ENCODE measurements at regions not wholly inside any gene's neighbourhood (a gene's known extent, or its start where the extent isn't known, plus 50 kb on each side); places are given as distances from the start of the nearest gene placed in this dataset.

DNA sequence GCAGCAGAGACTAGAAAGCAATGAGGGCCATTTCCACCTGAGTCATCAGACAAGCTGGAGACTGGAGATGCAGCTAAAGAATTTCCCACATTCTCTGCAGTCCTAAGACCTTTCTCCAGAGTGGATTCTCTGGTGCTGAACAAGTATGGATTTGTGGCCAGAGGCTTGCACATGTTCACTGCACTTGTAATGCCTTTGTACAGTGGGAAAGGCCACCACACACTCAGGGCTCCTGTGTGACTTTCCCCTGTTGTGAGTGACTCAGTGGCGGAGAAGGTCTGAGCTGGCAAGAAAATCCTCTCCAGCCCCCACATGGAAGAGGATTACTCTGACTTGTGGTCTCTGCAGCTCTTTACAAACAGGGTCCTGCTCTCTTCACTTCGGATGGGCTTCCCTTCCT lies 192.3 kb downstream of the C6orf118 start:
- Histone ChIP-seq H3K79me2 (ENCODE audit: control insufficient read depth, low read length) (no peaks in the 10 kb centered on the region), H3K27me3 (ENCODE audit: control insufficient read depth, low read length) (no peaks in the 10 kb centered on the region), H3K9me3 (ENCODE audit: control insufficient read depth, insufficient read depth, low read length) (no peaks in the 10 kb centered on the region), H3K4me3 (ENCODE audit: low read length) (no peak overlapping the region), H3K9me2 (replicated peaks; ENCODE audit: control insufficient read depth, low read length) (no peaks in the 10 kb centered on the region), H3K4me1 (ENCODE audit: control insufficient read depth, low read length) (no peaks in the 10 kb centered on the region), H4K20me1 (ENCODE audit: control insufficient read depth, insufficient read depth, low read depth, low read length) (no peaks in the 10 kb centered on the region), H3K4me2 (ENCODE audit: low read length) (no peak overlapping the region), H3F3A (ENCODE audit: control insufficient read depth, insufficient read depth) (no peaks in the 10 kb centered on the region), H3K36me3 (ENCODE audit: control insufficient read depth, low read length) (no peaks in the 10 kb centered on the region), H3K27ac (ENCODE audit: low read depth, low read length) (no peak overlapping the region)
- TF ChIP-seq EZH2phosphoT487 (IDR thresholded peaks at IDR 0.05; ENCODE audit: borderline replicate concordance, low read length), result no peak
- TF ChIP-seq CTCF (IDR thresholded peaks at IDR 0.05; ENCODE audit: low read depth, low read length, poor library complexity, severe bottlenecking), result no peak

DNA sequence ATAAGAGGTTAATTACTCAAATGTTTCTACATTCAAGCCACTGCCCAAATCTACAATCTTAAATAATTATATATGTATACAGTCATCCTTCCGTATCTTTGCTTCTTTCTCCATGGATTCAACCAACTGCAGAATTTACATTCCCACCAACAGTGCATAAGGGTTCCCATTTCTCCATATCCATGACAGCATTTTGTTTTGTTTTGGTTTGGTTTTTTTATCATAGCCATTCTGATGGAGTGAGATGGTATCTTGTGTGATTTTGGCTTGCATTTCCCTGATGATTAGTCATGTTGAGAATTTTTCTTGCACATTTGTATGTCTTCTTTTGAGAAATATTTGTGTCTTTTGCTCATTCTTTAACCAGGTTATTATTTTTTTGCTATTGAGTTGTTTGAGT lies 198.5 kb downstream of the C6orf118 start:
- Histone ChIP-seq H3K4me3 (ENCODE audit: low read length) (no peak overlapping the region), H3F3A (ENCODE audit: control insufficient read depth, insufficient read depth) (no peaks in the 10 kb centered on the region), H3K4me1 (ENCODE audit: control insufficient read depth, low read length) (no peaks in the 10 kb centered on the region), H3K79me2 (ENCODE audit: control insufficient read depth, low read length) (no peaks in the 10 kb centered on the region), H4K20me1 (ENCODE audit: control insufficient read depth, insufficient read depth, low read depth, low read length) (no peaks in the 10 kb centered on the region), H3K36me3 (ENCODE audit: control insufficient read depth, low read length) (no peaks in the 10 kb centered on the region), H3K9me2 (replicated peaks; ENCODE audit: control insufficient read depth, low read length) (no peaks in the 10 kb centered on the region), H3K9me3 (ENCODE audit: control insufficient read depth, insufficient read depth, low read length) (no peaks in the 10 kb centered on the region), H3K4me2 (ENCODE audit: low read length) (no peak overlapping the region), H3K27ac (ENCODE audit: low read depth, low read length) (no peak overlapping the region), H3K27me3 (ENCODE audit: control insufficient read depth, low read length) (no peaks in the 10 kb centered on the region)
- TF ChIP-seq EZH2phosphoT487 (IDR thresholded peaks at IDR 0.05; ENCODE audit: borderline replicate concordance, low read length) (no peak), CTCF (IDR thresholded peaks at IDR 0.05; ENCODE audit: low read depth, low read length, poor library complexity, severe bottlenecking) (no peak)

GRCh38 chr6:165109011-165109410 lies 200.4 kb downstream of the C6orf118 start:
- H4K20me1 ChIP-seq (ENCODE audit: control insufficient read depth, insufficient read depth, low read depth, low read length), result no peaks in the 10 kb centered on the region
- H3F3A ChIP-seq (ENCODE audit: control insufficient read depth, insufficient read depth), result no peaks in the 10 kb centered on the region
- no peaks in the 10 kb centered on the region for H3K36me3 ChIP-seq (ENCODE audit: control insufficient read depth, low read length)
- no peaks in the 10 kb centered on the region for H3K27me3 ChIP-seq (ENCODE audit: control insufficient read depth, low read length)
- no peak overlapping the region for H3K4me2 ChIP-seq (ENCODE audit: low read length)
- no peaks in the 10 kb centered on the region for H3K4me1 ChIP-seq (ENCODE audit: control insufficient read depth, low read length)
- no peaks in the 10 kb centered on the region for H3K79me2 ChIP-seq (ENCODE audit: control insufficient read depth, low read length)
- H3K27ac ChIP-seq (ENCODE audit: low read depth, low read length), result no peak overlapping the region
- H3K4me3 ChIP-seq (ENCODE audit: low read length), result no peak overlapping the region
- TF ChIP-seq EZH2phosphoT487 (IDR thresholded peaks at IDR 0.05; ENCODE audit: borderline replicate concordance, low read length) (no peak), CTCF (IDR thresholded peaks at IDR 0.05; ENCODE audit: low read depth, low read length, poor library complexity, severe bottlenecking) (no peak)
- no peaks in the 10 kb centered on the region for H3K9me2 ChIP-seq (replicated peaks; ENCODE audit: control insufficient read depth, low read length)
- H3K9me3 ChIP-seq (ENCODE audit: control insufficient read depth, insufficient read depth, low read length), result no peaks in the 10 kb centered on the region

DNA sequence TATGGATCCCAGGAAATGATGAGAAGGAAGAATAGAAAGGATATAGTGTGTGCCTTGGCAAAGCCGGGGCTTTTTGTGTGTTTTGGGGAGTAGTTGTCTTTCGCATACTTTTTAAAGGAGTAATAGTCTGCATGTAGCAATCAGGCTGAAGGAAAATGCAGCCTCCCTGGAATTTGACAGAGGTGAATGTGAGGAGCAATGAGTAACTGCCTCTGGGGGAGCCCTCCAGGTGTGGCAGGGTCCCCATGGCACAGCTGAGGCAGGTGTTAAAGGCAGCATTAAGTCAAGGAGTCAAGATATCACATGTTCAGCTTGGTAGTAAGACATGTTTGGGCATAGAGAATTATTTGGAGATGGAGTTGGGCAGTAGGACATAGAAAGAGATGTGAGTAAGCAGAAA lies 203.1 kb downstream of the C6orf118 start:
- no peaks in the 10 kb centered on the region for H4K20me1 ChIP-seq (ENCODE audit: control insufficient read depth, insufficient read depth, low read depth, low read length)
- TF ChIP-seq EZH2phosphoT487 (IDR thresholded peaks at IDR 0.05; ENCODE audit: borderline replicate concordance, low read length), result no peak
- no peak for TF ChIP-seq CTCF (IDR thresholded peaks at IDR 0.05; ENCODE audit: low read depth, low read length, poor library complexity, severe bottlenecking)
- H3K79me2 ChIP-seq (ENCODE audit: control insufficient read depth, low read length), result no peaks in the 10 kb centered on the region
- no peak overlapping the region for H3K27ac ChIP-seq (ENCODE audit: low read depth, low read length)
- H3K9me3 ChIP-seq (ENCODE audit: control insufficient read depth, insufficient read depth, low read length), result no peaks in the 10 kb centered on the region
- H3K36me3 ChIP-seq (ENCODE audit: control insufficient read depth, low read length), result no peaks in the 10 kb centered on the region
- no peaks in the 10 kb centered on the region for H3K27me3 ChIP-seq (ENCODE audit: control insufficient read depth, low read length)
- H3K9me2 ChIP-seq (replicated peaks; ENCODE audit: control insufficient read depth, low read length), result no peaks in the 10 kb centered on the region
- H3K4me1 ChIP-seq (ENCODE audit: control insufficient read depth, low read length), result no peaks in the 10 kb centered on the region
- H3F3A ChIP-seq (ENCODE audit: control insufficient read depth, insufficient read depth), result no peaks in the 10 kb centered on the region
- H3K4me2 ChIP-seq (ENCODE audit: low read length), result no peak overlapping the region
- H3K4me3 ChIP-seq (ENCODE audit: low read length), result no peak overlapping the region
